Vagina (tissue), 2 donors: ENCODE measurements at regions not wholly inside any gene's neighbourhood (a gene's known extent, or its start where the extent isn't known, plus 50 kb on each side); places are given as distances from the start of the nearest gene placed in this dataset.

ENCODE experiments used
- CTCF ChIP-seq, 3 experiments: fragments of 450-650 bp in 2 of 3; fragments of 200-600 bp in 1 of 3; sonication (generic) in 1 of 3; IDR thresholded peaks; one replicate each; pipeline ENCODE4 v1.5.1; 2017 to 2019; ENCODE audit warnings: antibody characterized with exemption in 3 of 3, mild to moderate bottlenecking in 2 of 3, moderate library complexity in 2 of 3
- POLR2A ChIP-seq, 2 donors: fragments of 450-650 bp; IDR thresholded peaks; one replicate each; pipeline ENCODE4 v1.6.1; 2017; ENCODE audit warnings: antibody characterized with exemption in 2 of 2, mild to moderate bottlenecking in 2 of 2, moderate library complexity in 2 of 2
- POLR2AphosphoS5 ChIP-seq, 2 donors: sonication (generic); formaldehyde crosslinking; IDR thresholded peaks; one replicate each; pipeline ENCODE4 v1.9.0; 2017; ENCODE audit warnings: antibody characterized with exemption in 2 of 2, mild to moderate bottlenecking in 2 of 2, low read depth in 1 of 2; ENCODE audit not compliant: insufficient read depth in 1 of 2

- TF ChIP-seq CTCF (IDR thresholded peaks at IDR 0.05): no peak
- TF ChIP-seq POLR2AphosphoS5 (IDR thresholded peaks at IDR 0.05; ENCODE audit: insufficient read depth in 1 of 2, low read depth in 1 of 2): no peak
- no peak for TF ChIP-seq POLR2A (IDR thresholded peaks at IDR 0.05)
These were observed 107.5 kb upstream of the SERPINE2 start for GRCh38 chr2:224146356-224147160.
